Cardiac fibroblast (primary cell): ENCODE measurements at regions not wholly inside any gene's neighbourhood (a gene's known extent, or its start where the extent isn't known, plus 50 kb on each side); places are given as distances from the start of the nearest gene placed in this dataset.

Experiments used
- DNase-seq, 2 donors: peaks; one replicate each; pipeline versions ENCODE4 v3.0.0 to v3.0.0-alpha.2; 2010; ENCODE audit warnings: low read depth in 2 of 2
- H3K4me3 ChIP-seq, 2 donors: replicated peaks in 1 of 2; 1 replicate in 1 of 2; 2 replicates in 1 of 2; pipeline ENCODE4 v1.5.1; 2011; ENCODE audit warnings: low read depth in 2 of 2, low read length in 2 of 2, mild to moderate bottlenecking in 2 of 2, moderate library complexity in 1 of 2
- TF ChIP-seq, protein P1 (sequence below): IDR thresholded peaks from one replicate; pipeline ENCODE4 v1.5.1; 2011; ENCODE audit warnings: low read depth, mild to moderate bottlenecking, low read length, inconsistent platforms

DNA sequence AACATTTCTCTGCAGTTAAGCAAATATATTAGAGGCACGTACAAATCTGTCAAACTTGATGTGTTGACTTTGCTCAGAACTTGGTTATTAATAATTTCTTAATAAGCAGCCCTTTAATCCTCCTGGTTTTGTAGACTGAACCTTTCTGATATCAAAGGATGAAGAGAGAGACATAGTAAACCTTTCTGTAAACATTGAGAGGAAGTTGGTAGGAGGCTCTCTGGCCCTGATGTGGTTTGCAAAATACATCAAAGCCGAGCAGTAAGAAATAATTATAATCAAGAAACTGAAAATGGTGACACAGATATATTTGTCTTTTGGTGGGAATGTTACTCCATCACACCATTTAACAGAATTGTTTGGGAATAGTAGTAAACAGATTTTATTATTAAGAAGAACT, 111.9 kb downstream of the OXSM start:
- no peak for DNase-seq
- TF ChIP-seq, protein P1, sequence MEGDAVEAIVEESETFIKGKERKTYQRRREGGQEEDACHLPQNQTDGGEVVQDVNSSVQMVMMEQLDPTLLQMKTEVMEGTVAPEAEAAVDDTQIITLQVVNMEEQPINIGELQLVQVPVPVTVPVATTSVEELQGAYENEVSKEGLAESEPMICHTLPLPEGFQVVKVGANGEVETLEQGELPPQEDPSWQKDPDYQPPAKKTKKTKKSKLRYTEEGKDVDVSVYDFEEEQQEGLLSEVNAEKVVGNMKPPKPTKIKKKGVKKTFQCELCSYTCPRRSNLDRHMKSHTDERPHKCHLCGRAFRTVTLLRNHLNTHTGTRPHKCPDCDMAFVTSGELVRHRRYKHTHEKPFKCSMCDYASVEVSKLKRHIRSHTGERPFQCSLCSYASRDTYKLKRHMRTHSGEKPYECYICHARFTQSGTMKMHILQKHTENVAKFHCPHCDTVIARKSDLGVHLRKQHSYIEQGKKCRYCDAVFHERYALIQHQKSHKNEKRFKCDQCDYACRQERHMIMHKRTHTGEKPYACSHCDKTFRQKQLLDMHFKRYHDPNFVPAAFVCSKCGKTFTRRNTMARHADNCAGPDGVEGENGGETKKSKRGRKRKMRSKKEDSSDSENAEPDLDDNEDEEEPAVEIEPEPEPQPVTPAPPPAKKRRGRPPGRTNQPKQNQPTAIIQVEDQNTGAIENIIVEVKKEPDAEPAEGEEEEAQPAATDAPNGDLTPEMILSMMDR = no peak
- H3K4me3 ChIP-seq = no peak overlapping the region

DNA sequence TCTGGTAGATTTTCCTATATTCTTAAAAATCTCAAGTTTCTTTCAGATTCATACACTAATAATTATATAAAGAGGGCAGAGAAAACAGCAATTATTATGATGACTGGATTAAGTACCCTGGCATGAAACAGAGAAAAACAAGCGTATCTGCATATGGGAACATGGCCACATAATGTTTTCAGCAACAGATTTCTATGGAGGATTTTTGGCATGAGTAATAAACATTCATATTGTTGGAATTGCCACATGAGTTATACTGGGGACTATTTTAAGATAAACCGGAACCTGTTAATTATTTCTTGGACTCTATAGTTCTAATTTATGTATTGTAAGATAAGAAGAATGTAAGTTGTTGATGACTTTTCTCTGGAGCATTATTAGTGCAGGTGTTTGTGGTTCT, 112.7 kb downstream of the OXSM start:
- TF ChIP-seq, protein P1 = no peak
- no peak overlapping the region for H3K4me3 ChIP-seq
- no peak for DNase-seq

DNA sequence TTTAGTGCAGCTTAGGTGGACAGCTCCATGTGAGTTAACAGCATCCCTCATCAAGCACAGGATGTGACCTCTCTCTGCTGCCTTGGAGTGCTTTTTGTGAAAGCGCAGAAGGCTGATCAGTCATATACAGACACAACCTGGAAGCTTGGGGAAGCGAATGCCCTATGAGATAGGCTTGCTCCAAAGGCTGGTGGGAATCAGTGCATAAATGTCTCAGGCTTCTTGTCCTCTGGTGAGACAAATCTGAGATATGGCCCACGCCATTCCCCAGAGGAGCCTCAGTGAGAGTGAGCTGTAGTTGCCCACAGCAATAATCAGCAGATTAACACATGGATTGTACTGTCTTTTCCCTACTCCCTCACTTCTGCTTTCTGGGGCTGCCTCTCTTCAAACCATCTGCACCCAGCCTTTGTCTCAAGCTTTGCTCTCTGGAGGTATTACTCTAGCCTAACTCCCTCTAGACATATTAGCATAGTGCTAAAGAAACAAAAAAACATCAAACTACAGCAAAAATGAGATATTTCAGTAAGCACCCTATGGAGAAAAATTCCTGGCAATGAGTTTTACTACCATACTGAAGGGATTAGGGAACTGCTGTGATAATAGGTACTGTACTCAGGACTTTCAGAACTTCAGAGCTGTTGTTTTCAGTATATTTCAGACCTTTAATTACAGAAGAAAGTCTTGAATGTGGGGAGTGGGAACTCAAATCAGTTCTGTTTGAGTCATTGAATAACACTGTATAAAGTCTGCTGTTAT, 113.7 kb downstream of the OXSM start:
- DNase-seq = no peak
- H3K4me3 ChIP-seq = no peak overlapping the region
- TF ChIP-seq, protein P1 = no peak

DNA sequence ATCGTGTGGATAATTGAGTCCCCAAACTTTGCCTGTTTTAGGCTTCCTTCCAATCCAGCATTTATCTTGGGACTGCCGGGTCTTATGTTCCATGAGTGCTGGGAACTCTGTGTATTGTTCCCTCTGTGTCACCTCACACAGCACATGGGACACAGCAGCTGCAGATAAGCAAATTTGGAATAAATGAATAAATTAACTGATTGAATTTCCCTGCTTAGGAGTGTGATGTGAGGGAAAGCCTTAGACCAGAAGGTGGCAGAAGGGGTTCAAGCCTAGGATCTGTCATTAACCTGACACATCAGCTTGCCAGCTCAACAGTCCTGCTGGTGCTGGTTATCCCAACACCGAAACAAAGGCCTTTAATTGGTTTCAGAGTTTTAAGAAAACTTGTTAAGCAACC, 114.3 kb downstream of the OXSM start:
- no peak overlapping the region for H3K4me3 ChIP-seq
- TF ChIP-seq, protein P1 = no peak
- DNase-seq = no peak

DNA sequence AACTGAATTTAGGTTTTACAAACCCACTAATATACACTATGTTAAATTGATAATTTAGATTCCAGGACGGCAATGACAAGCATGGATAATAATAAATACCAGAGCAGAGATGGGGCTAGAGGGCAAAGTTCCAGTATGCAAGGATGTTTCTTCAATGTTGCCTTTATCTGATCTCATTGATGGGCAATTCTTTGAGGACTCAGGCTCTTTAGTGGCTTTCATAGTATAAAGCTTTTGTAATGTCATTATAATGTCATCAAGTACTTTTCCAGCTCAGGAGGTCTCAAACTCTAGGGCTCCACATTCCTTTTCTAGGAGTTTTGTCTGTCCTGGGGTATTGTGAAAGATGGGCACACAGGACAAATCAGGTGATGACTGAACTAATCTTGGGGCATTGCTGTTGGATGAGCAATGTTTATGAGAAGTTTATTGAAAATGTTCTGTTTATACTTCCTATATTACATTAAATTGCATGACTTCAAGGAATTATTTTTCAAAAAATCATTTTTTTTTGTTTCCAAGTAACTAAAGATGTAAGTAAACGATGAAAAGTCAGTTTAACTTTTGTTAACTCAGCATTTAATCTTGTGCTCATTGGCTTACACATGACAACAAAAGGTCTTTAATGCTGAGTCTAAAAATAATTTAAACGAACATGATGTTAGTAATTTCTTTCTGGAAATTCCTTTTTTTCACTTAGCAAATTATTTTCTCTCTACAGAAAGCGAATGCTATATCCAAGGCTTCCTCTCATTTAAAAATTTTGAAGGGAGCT, 116.4 kb downstream of the OXSM start:
- no peak for DNase-seq
- no peak overlapping the region for H3K4me3 ChIP-seq
- TF ChIP-seq, protein P1 = no peak

DNA sequence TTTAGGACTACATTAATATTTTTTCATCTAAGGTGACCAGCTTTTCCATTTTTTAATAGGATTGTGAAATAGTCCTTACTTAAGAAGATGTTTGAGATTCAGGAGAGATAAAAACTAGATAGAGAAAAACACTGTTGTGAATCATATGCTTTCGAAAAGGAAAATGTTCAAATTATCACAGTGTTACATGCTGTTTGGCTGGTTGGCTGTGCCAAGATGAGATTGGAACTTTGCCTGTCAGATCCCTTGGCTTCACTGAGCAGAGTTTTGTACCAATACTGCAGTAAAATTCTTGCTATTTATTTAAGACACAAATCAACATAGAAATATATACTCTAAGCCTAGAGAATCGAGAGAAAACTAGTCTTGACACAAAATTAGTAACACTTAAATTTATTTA, 117.2 kb downstream of the OXSM start:
- TF ChIP-seq, protein P1 = no peak
- H3K4me3 ChIP-seq = no peak overlapping the region

More for the DNA sequence above, 117.2 kb downstream of the OXSM start:
- DNase-seq = no peak
